ENCODE measurements at regions not wholly inside any gene's neighbourhood (a gene's known extent, or its start where the extent isn't known, plus 50 kb on each side); places are given as distances from the start of the nearest gene placed in this dataset.

DNA sequence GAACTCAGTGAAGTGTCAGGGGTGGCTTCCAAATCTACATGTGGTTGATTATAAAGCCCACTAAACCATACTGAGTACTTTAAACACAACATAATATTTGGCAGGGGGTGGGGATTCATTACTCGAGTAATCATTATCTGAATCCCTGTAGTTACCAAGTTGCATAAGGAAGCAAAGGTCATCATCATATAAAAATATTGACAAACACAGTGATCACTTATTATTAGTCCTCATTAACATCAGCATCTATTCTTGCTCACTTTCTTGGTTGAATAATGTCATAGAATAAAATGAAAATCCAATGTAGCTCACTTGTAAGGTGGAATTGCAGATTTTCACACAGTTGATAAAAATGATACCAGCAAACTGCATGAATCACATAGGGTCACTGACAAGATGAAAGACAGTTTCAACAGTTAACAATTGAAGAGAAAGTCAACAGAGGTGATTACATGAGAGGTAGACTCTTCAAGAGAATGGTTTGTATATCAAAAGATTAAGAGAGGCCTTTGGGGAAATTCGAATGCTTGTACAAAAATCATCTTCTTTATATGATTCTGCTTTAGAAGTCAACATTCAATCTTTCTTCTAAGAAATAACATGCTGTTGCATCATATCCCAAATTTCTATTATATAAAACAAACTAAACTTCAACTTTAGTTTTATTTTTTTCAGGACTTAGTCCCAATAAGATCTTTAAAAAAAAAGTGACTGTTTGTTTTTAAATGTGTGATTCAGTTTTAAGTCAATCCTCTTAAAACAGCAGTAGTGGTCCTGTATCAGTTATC lies 185.5 kb upstream of the KLF14 start:
- H3K9me3 ChIP-seq (replicated peaks; ENCODE audit: insufficient read depth, low read length), result no peaks in the 10 kb centered on the region
- no peaks in the 10 kb centered on the region for H3K36me3 ChIP-seq (replicated peaks; ENCODE audit: insufficient read depth, low read length)
- no peaks in the 10 kb centered on the region for H3K9me2 ChIP-seq (replicated peaks; ENCODE audit: insufficient read depth, low read length)
- H3K27ac ChIP-seq (ENCODE audit: low read length), result no peak overlapping the region
- H4K20me1 ChIP-seq (ENCODE audit: insufficient read depth, low read length), result peaks cover 23% of the 10 kb centered on the region; the same call in 1 of the 2 replicates
- no peak overlapping the region for H2AFZ ChIP-seq (ENCODE audit: low read length)
- no peak for DNase-seq
- peaks cover 5% of the 10 kb centered on the region for H3K4me1 ChIP-seq (ENCODE audit: low read length)
- H3K27me3 ChIP-seq (replicated peaks; ENCODE audit: insufficient read depth, low read length), result no peaks in the 10 kb centered on the region
- peaks cover 7% of the 10 kb centered on the region for H3F3A ChIP-seq (ENCODE audit: insufficient read depth, low read length)
- no peak overlapping the region for H3K4me2 ChIP-seq (ENCODE audit: low read depth, low read length)
- peaks cover 80% of the 10 kb centered on the region for H3K79me2 ChIP-seq (ENCODE audit: low read length)
- H3K9ac ChIP-seq (ENCODE audit: low read length), result no peak overlapping the region
- TF ChIP-seq EZH2 (optimal IDR thresholded peaks at IDR 0.05; ENCODE audit: low read depth, low read length) (no peak), EZH2phosphoT487 (IDR thresholded peaks at IDR 0.05; ENCODE audit: low read length) (no peak)
- TF ChIP-seq, protein P1, sequence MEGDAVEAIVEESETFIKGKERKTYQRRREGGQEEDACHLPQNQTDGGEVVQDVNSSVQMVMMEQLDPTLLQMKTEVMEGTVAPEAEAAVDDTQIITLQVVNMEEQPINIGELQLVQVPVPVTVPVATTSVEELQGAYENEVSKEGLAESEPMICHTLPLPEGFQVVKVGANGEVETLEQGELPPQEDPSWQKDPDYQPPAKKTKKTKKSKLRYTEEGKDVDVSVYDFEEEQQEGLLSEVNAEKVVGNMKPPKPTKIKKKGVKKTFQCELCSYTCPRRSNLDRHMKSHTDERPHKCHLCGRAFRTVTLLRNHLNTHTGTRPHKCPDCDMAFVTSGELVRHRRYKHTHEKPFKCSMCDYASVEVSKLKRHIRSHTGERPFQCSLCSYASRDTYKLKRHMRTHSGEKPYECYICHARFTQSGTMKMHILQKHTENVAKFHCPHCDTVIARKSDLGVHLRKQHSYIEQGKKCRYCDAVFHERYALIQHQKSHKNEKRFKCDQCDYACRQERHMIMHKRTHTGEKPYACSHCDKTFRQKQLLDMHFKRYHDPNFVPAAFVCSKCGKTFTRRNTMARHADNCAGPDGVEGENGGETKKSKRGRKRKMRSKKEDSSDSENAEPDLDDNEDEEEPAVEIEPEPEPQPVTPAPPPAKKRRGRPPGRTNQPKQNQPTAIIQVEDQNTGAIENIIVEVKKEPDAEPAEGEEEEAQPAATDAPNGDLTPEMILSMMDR (IDR thresholded peaks at IDR 0.05; ENCODE audit: low read length), result no peak
- H3K4me3 ChIP-seq (ENCODE audit: low read length), result no peak overlapping the region

DNA sequence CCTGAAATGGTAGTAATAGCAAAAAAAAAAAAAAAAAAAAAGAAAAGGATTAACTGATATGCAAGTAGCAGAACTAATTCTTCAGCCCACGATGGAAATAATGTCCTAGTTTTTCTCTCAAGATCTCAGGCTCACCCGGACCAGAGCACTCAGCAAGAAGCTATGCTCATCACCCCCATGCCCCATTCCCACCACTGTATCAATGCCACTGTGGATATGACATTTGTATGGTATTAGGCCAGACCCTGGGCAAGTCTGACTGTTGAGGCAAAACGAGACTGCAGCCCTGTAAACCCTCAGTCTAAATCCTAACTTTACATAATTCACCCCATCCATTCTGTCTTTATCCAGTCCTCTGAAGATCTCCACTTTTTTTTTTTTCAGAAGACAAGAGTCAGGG lies 186.1 kb upstream of the KLF14 start:
- Histone ChIP-seq H3K9ac (ENCODE audit: low read length) (no peak overlapping the region), H2AFZ (ENCODE audit: low read length) (no peak overlapping the region), H3K4me2 (ENCODE audit: low read depth, low read length) (no peak overlapping the region), H3K9me3 (replicated peaks; ENCODE audit: insufficient read depth, low read length) (no peaks in the 10 kb centered on the region), H3K79me2 (ENCODE audit: low read length) (peaks cover 77% of the 10 kb centered on the region), H3F3A (ENCODE audit: insufficient read depth, low read length) (peaks cover 3% of the 10 kb centered on the region; the same call in 1 of the 2 replicates), H3K36me3 (replicated peaks; ENCODE audit: insufficient read depth, low read length) (no peaks in the 10 kb centered on the region), H3K27ac (ENCODE audit: low read length) (no peak overlapping the region), H4K20me1 (ENCODE audit: insufficient read depth, low read length) (peaks cover 23% of the 10 kb centered on the region; the same call in 1 of the 2 replicates), H3K4me3 (ENCODE audit: low read length) (no peak overlapping the region), H3K27me3 (replicated peaks; ENCODE audit: insufficient read depth, low read length) (no peaks in the 10 kb centered on the region), H3K9me2 (replicated peaks; ENCODE audit: insufficient read depth, low read length) (no peaks in the 10 kb centered on the region), H3K4me1 (ENCODE audit: low read length) (peaks cover 4% of the 10 kb centered on the region; the same call in 1 of the 2 replicates)
- TF ChIP-seq EZH2phosphoT487 (IDR thresholded peaks at IDR 0.05; ENCODE audit: low read length) (no peak), EZH2 (optimal IDR thresholded peaks at IDR 0.05; ENCODE audit: low read depth, low read length) (no peak)
- TF ChIP-seq, protein P1 (IDR thresholded peaks at IDR 0.05; ENCODE audit: low read length), result no peak
- DNase-seq, result no peak

DNA sequence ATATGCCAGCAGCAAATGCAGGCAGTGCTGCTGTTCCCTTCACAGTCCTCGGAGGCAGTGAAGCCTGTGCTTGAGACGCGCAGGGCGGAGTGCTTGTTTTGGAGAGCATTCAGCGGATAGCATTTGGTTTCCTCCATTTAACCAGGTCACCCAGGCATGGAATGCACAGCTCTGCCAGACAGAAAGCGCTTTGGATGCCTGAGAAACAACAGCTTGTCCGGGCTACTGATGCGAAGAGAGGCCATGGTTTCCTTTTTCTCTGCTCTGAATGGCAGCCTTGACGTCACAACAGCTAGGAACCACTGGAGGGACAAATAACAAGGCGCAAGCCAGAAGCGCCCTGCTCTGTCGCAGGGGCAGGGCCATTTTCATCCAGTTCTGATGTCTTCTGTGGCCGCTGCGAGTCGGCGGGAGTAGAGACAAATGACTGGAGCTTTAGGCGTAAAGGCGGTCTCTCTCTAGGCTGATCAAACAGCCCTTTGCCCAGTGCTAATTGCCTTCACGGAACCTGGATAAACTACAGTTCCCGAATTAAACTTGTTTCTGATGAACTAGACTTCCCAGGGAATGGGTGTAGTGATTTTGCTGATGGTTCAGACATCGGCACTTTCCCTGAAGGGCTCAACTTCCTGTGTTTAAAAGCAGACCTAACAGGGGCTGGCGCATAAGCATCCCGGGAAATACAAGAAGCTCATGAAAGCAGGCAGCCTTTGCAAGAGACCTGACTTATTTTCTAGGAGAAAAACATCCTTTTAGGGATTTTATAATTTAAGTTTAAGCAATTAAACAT lies 187.6 kb upstream of the KLF14 start:
- no peaks in the 10 kb centered on the region for H3F3A ChIP-seq (ENCODE audit: insufficient read depth, low read length)
- H3K9me3 ChIP-seq (replicated peaks; ENCODE audit: insufficient read depth, low read length), result no peaks in the 10 kb centered on the region
- H3K27ac ChIP-seq (ENCODE audit: low read length), result no peak overlapping the region
- no peaks in the 10 kb centered on the region for H3K36me3 ChIP-seq (replicated peaks; ENCODE audit: insufficient read depth, low read length)
- H3K27me3 ChIP-seq (replicated peaks; ENCODE audit: insufficient read depth, low read length), result no peaks in the 10 kb centered on the region
- no peak overlapping the region for H3K4me2 ChIP-seq (ENCODE audit: low read depth, low read length)
- H3K9me2 ChIP-seq (replicated peaks; ENCODE audit: insufficient read depth, low read length), result no peaks in the 10 kb centered on the region
- no peak overlapping the region for H2AFZ ChIP-seq (ENCODE audit: low read length)
- no peak for DNase-seq
- H3K9ac ChIP-seq (ENCODE audit: low read length), result no peak overlapping the region
- peaks cover 76% of the 10 kb centered on the region for H3K79me2 ChIP-seq (ENCODE audit: low read length)
- no peaks in the 10 kb centered on the region for H3K4me1 ChIP-seq (ENCODE audit: low read length)
- H3K4me3 ChIP-seq (ENCODE audit: low read length), result no peak overlapping the region
- H4K20me1 ChIP-seq (ENCODE audit: insufficient read depth, low read length), result peaks cover 14% of the 10 kb centered on the region; the same call in 1 of the 2 replicates
- no peak for TF ChIP-seq EZH2 (optimal IDR thresholded peaks at IDR 0.05; ENCODE audit: low read depth, low read length)
- TF ChIP-seq EZH2phosphoT487 (IDR thresholded peaks at IDR 0.05; ENCODE audit: low read length), result no peak
- TF ChIP-seq, protein P1 (IDR thresholded peaks at IDR 0.05; ENCODE audit: low read length), result no peak
